CD14-positive monocyte (primary cell): ENCODE measurements at regions not wholly inside any gene's neighbourhood (a gene's known extent, or its start where the extent isn't known, plus 50 kb on each side); places are given as distances from the start of the nearest gene placed in this dataset.

Source experiments
- DNase-seq, 3 donors: peaks; one replicate each; pipeline ENCODE4 v3.0.0-alpha.2; 2011 to 2022
- H2AFZ ChIP-seq: 2 replicates; pipeline ENCODE4 v1.6.0; 2012; ENCODE audit warnings: mild to moderate bottlenecking, low read depth, low read length, inconsistent platforms; ENCODE audit not compliant: insufficient read depth, poor library complexity, severe bottlenecking
- H3K27ac ChIP-seq, 2 donors: 1 replicate in 1 of 2; 2 replicates in 1 of 2; pipeline ENCODE4 v1.5.1; 2012 to 2013; ENCODE audit warnings: low read length in 2 of 2, control low read depth in 1 of 2, inconsistent platforms in 1 of 2, low read depth in 1 of 2, mild to moderate bottlenecking in 1 of 2
- H3K27me3 ChIP-seq, 2 donors: one replicate each; pipeline versions ENCODE4 v1.6.0 to v1.6.1; 2011 to 2013; ENCODE audit warnings: low read length in 2 of 2; ENCODE audit not compliant: control insufficient read depth in 2 of 2, insufficient read depth in 2 of 2
- H3K36me3 ChIP-seq, 2 donors: replicated peaks in 1 of 2; 1 replicate in 1 of 2; 2 replicates in 1 of 2; pipeline versions ENCODE4 v1.5.1 to v1.6.1; 2012 to 2013; ENCODE audit warnings: low read length in 2 of 2, control low read depth in 1 of 2, inconsistent platforms in 1 of 2, mild to moderate bottlenecking in 1 of 2; ENCODE audit not compliant: insufficient read depth in 2 of 2, control insufficient read depth in 1 of 2
- H3K4me1 ChIP-seq, 2 donors: 1 replicate in 1 of 2; 2 replicates in 1 of 2; pipeline versions ENCODE4 v1.5.1 to v1.6.1; 2012 to 2013; ENCODE audit warnings: low read length in 2 of 2, control low read depth in 1 of 2, inconsistent platforms in 1 of 2, mild to moderate bottlenecking in 1 of 2, moderate library complexity in 1 of 2; ENCODE audit not compliant: insufficient read depth in 2 of 2, control insufficient read depth in 1 of 2
- H3K4me2 ChIP-seq: replicated peaks from 2 replicates; pipeline ENCODE3; 2012; ENCODE audit warnings: low read length, moderate library complexity, mild to moderate bottlenecking; ENCODE audit not compliant: poor library complexity, severe bottlenecking; ENCODE audit errors: extremely low read depth
- H3K4me3 ChIP-seq, 3 experiments: fragments of 200-600 bp in 1 of 3; sonication (generic) in 1 of 3; replicated peaks in 1 of 3; 1 replicate in 2 of 3; 2 replicates in 1 of 3; pipeline ENCODE4 v1.5.1; 2011 to 2013; ENCODE audit warnings: low read length in 3 of 3, mild to moderate bottlenecking in 3 of 3, control low read depth in 2 of 3, low read depth in 2 of 3, inconsistent platforms in 1 of 3, moderate library complexity in 1 of 3
- H3K79me2 ChIP-seq: 2 replicates; pipeline ENCODE4 v1.6.0; 2012; ENCODE audit warnings: mild to moderate bottlenecking, control low read depth, inconsistent platforms, low read length, moderate library complexity; ENCODE audit not compliant: insufficient read depth
- H3K9ac ChIP-seq: 2 replicates; pipeline ENCODE4 v1.6.0; 2017; ENCODE audit warnings: low read length, mild to moderate bottlenecking; ENCODE audit not compliant: insufficient read depth, poor library complexity, severe bottlenecking
- H3K9me3 ChIP-seq, 2 donors: replicated peaks in 1 of 2; 1 replicate in 1 of 2; 2 replicates in 1 of 2; pipeline versions ENCODE4 v1.5.1 to v1.6.1; 2012 to 2013; ENCODE audit warnings: low read length in 2 of 2, control low read depth in 1 of 2; ENCODE audit not compliant: control insufficient read depth in 1 of 2, insufficient read depth in 1 of 2
- H4K20me1 ChIP-seq: 2 replicates; pipeline ENCODE4 v1.6.0; 2012; ENCODE audit warnings: mild to moderate bottlenecking, low read length, control low read depth, moderate library complexity; ENCODE audit not compliant: insufficient read depth
- H3K27ac Mint-ChIP-seq, 7 donors: one replicate each; pipeline ENCODE4 v1.8.0; 2020; ENCODE audit warnings: mild to moderate bottlenecking in 7 of 7, mixed read lengths in 7 of 7, moderate library complexity in 6 of 7, inconsistent platforms in 2 of 7
- H3K27me3 Mint-ChIP-seq, 3 donors: one replicate each; pipeline ENCODE4 v1.8.0; 2021 to 2022; ENCODE audit warnings: low read depth in 3 of 3, mild to moderate bottlenecking in 3 of 3, mixed read lengths in 3 of 3, moderate library complexity in 3 of 3, inconsistent platforms in 1 of 3
- H3K36me3 Mint-ChIP-seq, 2 donors: one replicate each; pipeline ENCODE4 v1.8.0; 2020; ENCODE audit warnings: mixed read lengths in 2 of 2, inconsistent platforms in 1 of 2, mild to moderate bottlenecking in 1 of 2
- H3K4me1 Mint-ChIP-seq: one replicate; pipeline ENCODE4 v1.8.0; 2020; ENCODE audit warnings: mild to moderate bottlenecking, mixed read lengths
- H3K4me3 Mint-ChIP-seq, 2 donors: one replicate each; pipeline ENCODE4 v1.8.0; 2020; ENCODE audit warnings: mild to moderate bottlenecking in 2 of 2, mixed read lengths in 2 of 2, moderate library complexity in 1 of 2
- H3K9me3 Mint-ChIP-seq, 7 donors: one replicate each; pipeline ENCODE4 v1.8.0; 2020 to 2022; ENCODE audit warnings: mixed read lengths in 7 of 7, mild to moderate bottlenecking in 6 of 7, moderate library complexity in 6 of 7, inconsistent platforms in 2 of 7
- WGBS: methylation state at CpG from one replicate; pipeline ENCODE4 v1.1.5; 2013; ENCODE audit warnings: missing lambda C conversion rate; ENCODE audit not compliant: insufficient coverage; 5-methylcytosine and 5-hydroxymethylcytosine counted together
- intact Hi-C, 2 donors: fragments of 100-400 bp; cut with micrococcal nuclease; formaldehyde crosslinking; loops; one replicate each; pipeline versions ENCODE4 v1.15.0 to v1.15.1; 2023
- TF ChIP-seq, protein P1 (sequence below): fragments of 200-600 bp; IDR thresholded peaks from one replicate; pipeline ENCODE4 v1.8.0; 2022; ENCODE audit warnings: antibody characterized with exemption, mild to moderate bottlenecking

DNA sequence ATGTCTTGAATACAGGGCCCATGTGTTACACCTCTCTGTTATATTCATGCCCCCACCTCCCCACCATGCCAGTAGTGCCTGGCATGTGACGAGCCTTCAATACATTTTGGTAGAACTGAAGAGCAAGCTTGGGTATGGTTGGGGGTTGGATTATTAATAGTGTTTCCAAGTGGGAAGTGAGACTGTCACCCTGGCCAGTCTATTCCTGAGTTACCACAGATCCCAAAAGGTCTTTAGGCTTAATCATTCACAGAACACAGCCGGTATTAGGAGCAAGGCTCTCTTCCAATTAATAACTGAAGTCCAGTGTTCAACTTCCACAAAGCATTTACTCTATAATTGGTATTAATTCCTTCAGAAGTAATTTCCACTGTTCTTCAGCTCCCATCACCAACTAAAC is 231.9 kb upstream of the LRTM1 start:
- H3K36me3 Mint-ChIP-seq, result no peaks in the 10 kb centered on the region
- no peak overlapping the region for H2AFZ ChIP-seq
- H4K20me1 ChIP-seq, result no peaks in the 10 kb centered on the region
- no CpG with 5 or more reads among the region's 2 CpGs for WGBS
- no peak overlapping the region for H3K9ac ChIP-seq
- H3K79me2 ChIP-seq, result no peaks in the 10 kb centered on the region
- H3K27me3 Mint-ChIP-seq, result peaks cover 0 to 2% (median 1%) of the 10 kb centered on the region in 3 donors
- H3K4me1 ChIP-seq, result no peaks in the 10 kb centered on the region
- H3K9me3 Mint-ChIP-seq, result peaks cover 0 to 5% (median 3%) of the 10 kb centered on the region in 7 donors
- TF ChIP-seq, protein P1, sequence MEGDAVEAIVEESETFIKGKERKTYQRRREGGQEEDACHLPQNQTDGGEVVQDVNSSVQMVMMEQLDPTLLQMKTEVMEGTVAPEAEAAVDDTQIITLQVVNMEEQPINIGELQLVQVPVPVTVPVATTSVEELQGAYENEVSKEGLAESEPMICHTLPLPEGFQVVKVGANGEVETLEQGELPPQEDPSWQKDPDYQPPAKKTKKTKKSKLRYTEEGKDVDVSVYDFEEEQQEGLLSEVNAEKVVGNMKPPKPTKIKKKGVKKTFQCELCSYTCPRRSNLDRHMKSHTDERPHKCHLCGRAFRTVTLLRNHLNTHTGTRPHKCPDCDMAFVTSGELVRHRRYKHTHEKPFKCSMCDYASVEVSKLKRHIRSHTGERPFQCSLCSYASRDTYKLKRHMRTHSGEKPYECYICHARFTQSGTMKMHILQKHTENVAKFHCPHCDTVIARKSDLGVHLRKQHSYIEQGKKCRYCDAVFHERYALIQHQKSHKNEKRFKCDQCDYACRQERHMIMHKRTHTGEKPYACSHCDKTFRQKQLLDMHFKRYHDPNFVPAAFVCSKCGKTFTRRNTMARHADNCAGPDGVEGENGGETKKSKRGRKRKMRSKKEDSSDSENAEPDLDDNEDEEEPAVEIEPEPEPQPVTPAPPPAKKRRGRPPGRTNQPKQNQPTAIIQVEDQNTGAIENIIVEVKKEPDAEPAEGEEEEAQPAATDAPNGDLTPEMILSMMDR, result no peak
- no peaks in the 10 kb centered on the region for H3K9me3 ChIP-seq
- no peak overlapping the region for H3K4me3 Mint-ChIP-seq
- H3K4me2 ChIP-seq, result no peak overlapping the region
- intact Hi-C loops, result no loop called here
- H3K4me1 Mint-ChIP-seq, result peaks cover 2% of the 10 kb centered on the region
- DNase-seq, result no peak
- no peaks in the 10 kb centered on the region for H3K36me3 ChIP-seq
- peaks cover 0 to 2% of the 10 kb centered on the region in 2 donors for H3K27me3 ChIP-seq
- H3K27ac Mint-ChIP-seq, result no peak overlapping the region
- no peak overlapping the region for H3K27ac ChIP-seq
- no peak overlapping the region for H3K4me3 ChIP-seq

DNA sequence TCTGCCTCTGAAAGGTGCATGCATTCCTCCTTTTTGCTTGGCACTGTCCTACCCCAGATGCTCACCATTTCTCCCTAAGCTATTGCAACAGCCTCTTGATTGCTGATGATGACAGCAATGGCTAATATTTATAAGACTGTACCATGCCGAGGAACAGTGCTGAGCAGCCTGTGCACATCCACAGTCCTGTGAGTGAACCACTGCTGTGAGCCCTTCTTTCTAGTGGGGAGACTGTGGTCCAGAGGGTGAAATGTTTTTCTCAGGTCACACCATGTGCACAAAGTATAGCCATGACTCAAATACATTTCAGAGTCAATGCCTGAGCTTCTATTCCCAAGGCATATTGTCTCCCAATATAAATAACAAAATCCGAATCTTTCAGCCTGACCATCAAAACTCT is 231.2 kb upstream of the LRTM1 start:
- Histone ChIP-seq H3K4me2 (no peak overlapping the region), H3K79me2 (no peaks in the 10 kb centered on the region), H3K27ac (no peak overlapping the region), H3K9ac (no peak overlapping the region), H3K36me3 (no peaks in the 10 kb centered on the region), H3K4me3 (no peak overlapping the region), H3K4me1 (no peaks in the 10 kb centered on the region), H2AFZ (no peak overlapping the region), H4K20me1 (no peaks in the 10 kb centered on the region), H3K9me3 (no peaks in the 10 kb centered on the region), H3K27me3 (peaks cover 0 to 2% of the 10 kb centered on the region in 2 donors)
- H3K4me3 Mint-ChIP-seq, result no peak overlapping the region
- H3K27me3 Mint-ChIP-seq, result peaks cover 0 to 3% (median 2%) of the 10 kb centered on the region in 3 donors
- 92% methylated on average over 2 of the region's 2 CpGs for WGBS
- no peaks in the 10 kb centered on the region for H3K36me3 Mint-ChIP-seq
- TF ChIP-seq, protein P1, result no peak
- intact Hi-C loops, result no loop called here
- no peak for DNase-seq
- H3K4me1 Mint-ChIP-seq, result peaks cover 2% of the 10 kb centered on the region
- no peak overlapping the region for H3K27ac Mint-ChIP-seq
- H3K9me3 Mint-ChIP-seq, result peaks cover 0 to 5% (median 3%) of the 10 kb centered on the region in 7 donors
